VCaP (cell line): ENCODE measurements at regions not wholly inside any gene's neighbourhood (a gene's known extent, or its start where the extent isn't known, plus 50 kb on each side); places are given as distances from the start of the nearest gene placed in this dataset.

Source experiments
- H3K27ac ChIP-seq: fragments of 450-650 bp; 2 replicates; pipeline ENCODE4 v1.5.1; 2017
- CTCF ChIP-seq: fragments of 450-650 bp; conservative IDR thresholded peaks from 2 replicates; pipeline ENCODE4 v1.5.1; 2017; ENCODE audit warnings: mild to moderate bottlenecking, moderate library complexity

- H3K27ac ChIP-seq: no peak overlapping the region
- no peak for TF ChIP-seq CTCF
These were observed 379.2 kb downstream of the GRIN2B start for GRCh38 chr12:13602172-13602571.

DNA sequence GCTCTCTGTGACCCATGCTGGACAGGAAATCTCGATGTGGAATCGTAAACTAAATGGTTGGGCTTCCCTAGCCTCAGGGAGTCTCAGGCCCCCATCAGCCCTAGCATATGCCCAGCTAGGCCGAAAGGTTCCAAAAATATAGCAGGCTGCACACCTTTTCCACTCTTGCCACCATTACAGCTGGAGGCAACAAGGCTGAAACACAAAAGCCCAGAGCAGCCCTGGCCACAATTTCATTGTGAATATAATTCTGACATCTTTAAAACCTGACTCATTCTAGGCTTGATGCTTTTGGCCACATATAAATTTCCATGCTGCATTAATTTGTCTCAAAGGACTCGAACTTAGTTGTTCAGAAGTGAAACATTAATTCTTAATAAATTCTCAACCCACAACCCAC lies 382.2 kb downstream of the GRIN2B start:
- H3K27ac ChIP-seq: no peak overlapping the region
- TF ChIP-seq CTCF: no peak

GRCh38 chr12:13597837-13598236 lies 383.6 kb downstream of the GRIN2B start:
- no peak overlapping the region for H3K27ac ChIP-seq
- no peak for TF ChIP-seq CTCF

GRCh38 chr12:13597166-13597565 lies 384.2 kb downstream of the GRIN2B start:
- no peak for TF ChIP-seq CTCF
- H3K27ac ChIP-seq: no peak overlapping the region

- no peak overlapping the region for H3K27ac ChIP-seq
- TF ChIP-seq CTCF: no peak
These were observed 384.7 kb downstream of the GRIN2B start for GRCh38 chr12:13596714-13597113.

DNA sequence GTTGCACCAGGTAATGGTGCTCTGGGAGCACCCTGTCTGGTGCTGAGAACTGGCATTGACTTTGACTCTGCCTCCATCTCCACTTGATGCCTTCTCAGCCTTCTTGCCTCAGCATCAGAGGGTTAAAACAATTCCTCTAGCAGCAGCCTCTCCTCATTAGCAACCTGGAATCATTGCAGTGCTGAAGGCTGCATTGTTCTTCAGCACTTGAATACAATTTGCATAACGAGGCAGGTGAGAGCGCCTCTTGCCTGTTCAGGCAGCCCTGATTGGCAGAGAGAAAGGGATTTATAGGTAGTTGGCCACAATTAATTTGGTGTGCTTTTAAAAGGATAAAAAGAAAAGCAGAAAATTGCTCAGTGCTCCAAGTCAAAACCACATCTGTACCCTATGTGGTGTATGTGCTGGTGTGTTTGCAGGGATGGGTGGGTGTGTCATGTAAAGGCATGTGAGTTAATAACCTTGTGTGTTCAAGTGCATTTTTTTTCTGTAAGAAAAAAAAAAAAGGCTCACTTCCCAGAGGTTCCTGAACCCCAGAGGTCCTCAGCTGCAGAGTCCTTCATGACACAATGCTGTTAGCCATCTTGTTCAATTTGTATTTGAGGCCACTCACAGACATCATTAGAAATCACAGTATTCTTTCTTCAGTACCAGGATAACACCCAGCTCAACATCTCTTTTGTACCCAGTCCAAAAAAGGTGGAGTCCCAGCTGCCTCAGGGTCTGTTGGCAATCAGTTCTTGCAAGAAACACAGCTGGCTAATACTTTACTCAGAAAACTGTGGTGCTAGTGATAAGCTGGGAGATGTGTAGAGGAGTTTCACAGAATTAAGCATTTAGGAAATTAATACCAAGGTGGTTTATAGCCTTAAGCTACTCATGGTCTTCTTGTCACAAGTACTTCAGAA lies 385.6 kb downstream of the GRIN2B start:
- no peak overlapping the region for H3K27ac ChIP-seq
- TF ChIP-seq CTCF: no peak

DNA sequence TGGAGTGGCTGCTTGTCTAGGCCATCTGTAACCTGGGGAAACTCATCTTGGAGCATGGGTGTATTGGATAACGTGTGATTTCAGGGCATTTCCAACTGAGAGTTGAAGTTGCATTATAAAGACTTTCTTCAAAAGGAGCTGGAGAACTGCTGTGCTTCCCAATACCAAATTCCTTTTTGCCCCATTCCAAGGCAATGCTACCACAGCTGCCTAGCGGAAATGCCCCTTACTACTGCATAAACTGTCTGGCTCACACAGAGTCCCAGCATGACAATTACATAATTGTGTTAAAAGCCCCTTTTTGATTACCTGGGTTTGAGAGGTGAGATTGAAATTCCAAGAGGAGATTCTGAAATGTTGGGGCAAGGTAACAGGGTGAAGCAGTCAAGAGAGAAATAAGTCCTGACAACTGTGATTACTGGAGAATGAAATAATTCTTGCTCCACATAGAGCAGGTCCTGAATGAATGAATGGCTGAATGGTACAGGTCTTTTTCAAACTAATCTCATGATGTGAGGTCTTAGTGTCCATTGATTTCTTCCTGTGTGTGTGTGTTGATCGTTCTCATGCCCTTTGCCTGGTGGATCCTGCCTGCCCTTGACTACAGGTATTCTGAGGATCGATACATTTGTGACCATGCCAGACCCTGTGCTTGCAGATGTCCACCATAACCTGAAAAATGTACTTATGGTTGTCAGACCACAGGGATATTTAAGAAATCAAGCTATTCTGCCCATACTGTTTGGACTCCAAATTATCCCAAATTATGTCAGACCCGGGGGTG lies 386.5 kb downstream of the GRIN2B start:
- TF ChIP-seq CTCF: no peak
- H3K27ac ChIP-seq: no peak overlapping the region
